ENCODE measurements at regions not wholly inside any gene's neighbourhood (a gene's known extent, or its start where the extent isn't known, plus 50 kb on each side); places are given as distances from the start of the nearest gene placed in this dataset.

DNA sequence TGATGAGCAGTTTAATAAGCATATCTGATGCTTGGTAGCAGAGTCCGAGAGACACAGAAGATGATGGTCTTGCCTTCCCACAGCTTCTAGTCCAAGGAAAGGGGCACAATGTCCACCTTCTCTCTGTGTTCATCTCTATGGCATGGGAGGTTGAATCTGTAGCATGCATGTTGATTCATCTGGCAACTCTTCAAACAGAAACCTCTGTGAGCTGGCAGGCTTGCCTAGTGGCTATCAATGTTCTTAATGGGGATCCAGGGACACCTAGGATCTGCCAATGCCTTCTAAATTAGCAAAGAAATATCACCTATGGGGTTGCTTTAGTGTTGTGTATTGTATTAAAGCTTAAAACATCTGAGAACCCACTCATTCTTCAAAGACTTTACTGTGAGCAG, 170.8 kb downstream of the INO80D start:
- Histone ChIP-seq H3K27me3 (no peaks in the 10 kb centered on the region), H3K36me3 (no peaks in the 10 kb centered on the region), H3K4me3 (no peak overlapping the region), H3K9me3 (no peaks in the 10 kb centered on the region), H3K27ac (no peak overlapping the region), H3K4me1 (no peaks in the 10 kb centered on the region)
- TF ChIP-seq POLR2A (IDR thresholded peaks at IDR 0.05) = no peak
- TF ChIP-seq, protein P1, sequence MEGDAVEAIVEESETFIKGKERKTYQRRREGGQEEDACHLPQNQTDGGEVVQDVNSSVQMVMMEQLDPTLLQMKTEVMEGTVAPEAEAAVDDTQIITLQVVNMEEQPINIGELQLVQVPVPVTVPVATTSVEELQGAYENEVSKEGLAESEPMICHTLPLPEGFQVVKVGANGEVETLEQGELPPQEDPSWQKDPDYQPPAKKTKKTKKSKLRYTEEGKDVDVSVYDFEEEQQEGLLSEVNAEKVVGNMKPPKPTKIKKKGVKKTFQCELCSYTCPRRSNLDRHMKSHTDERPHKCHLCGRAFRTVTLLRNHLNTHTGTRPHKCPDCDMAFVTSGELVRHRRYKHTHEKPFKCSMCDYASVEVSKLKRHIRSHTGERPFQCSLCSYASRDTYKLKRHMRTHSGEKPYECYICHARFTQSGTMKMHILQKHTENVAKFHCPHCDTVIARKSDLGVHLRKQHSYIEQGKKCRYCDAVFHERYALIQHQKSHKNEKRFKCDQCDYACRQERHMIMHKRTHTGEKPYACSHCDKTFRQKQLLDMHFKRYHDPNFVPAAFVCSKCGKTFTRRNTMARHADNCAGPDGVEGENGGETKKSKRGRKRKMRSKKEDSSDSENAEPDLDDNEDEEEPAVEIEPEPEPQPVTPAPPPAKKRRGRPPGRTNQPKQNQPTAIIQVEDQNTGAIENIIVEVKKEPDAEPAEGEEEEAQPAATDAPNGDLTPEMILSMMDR (IDR thresholded peaks at IDR 0.05 in 4 of 5, conservative IDR thresholded peaks at IDR 0.05 in 1 of 5) = no peak
- ATAC-seq = no peak
- intact Hi-C loops (cut with DNase I; ENCODE audit: low total_unique reads) (no loop called here), in situ Hi-C loops (cut with MboI; ENCODE audit: low sequenced_read_pairs in 4 of 4) (loop anchor here in 1 of 4 donors (25.0 kb wide), 1 partner anchor 1578 kb away; no protein-coding TSS in a partner anchor)
- no peak for DNase-seq

DNA sequence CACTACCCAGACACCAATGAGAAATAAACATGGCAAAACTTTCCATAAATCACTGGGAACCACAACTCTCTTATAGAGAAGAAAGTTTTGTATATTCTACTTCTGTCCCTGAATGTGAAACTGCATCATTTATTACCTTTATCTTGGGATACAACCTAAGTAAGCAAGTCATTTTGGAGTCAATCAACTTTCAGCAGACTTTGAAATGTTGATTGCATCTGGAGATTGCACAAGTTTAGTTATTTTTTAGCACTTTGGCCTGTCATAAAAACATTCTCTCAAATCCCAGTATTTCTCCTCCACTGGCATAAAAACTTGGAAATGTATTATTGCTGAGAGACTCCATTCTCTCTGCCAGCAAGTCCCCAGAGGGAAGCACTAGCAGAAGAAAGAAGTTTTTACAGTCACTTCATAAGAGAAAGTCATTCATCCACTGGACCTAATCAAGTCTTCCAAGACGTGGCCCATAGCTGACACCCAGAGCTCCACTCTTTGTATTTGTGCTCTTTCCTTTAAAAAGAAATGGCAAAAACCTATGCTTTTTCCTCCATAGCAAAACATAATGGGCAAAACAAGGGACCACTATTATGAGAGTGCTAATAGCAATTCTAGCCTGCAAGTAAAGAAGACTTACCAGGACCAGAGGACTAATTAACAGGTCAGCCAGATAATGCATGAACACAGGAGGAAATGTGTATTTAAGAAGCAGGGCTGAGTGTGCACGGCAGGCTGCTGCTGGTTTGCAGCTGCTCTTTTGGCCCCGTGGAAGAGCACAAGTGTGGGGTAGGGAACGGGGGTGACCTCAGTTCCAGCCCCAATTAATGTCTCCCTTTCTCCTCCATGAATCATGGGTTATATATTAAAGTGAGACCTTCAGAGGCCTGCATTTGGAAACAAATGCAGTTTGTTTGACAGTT, 171.5 kb downstream of the INO80D start:
- intact Hi-C loops (cut with DNase I; ENCODE audit: low total_unique reads) (no loop called here), in situ Hi-C loops (cut with MboI; ENCODE audit: low sequenced_read_pairs in 4 of 4) (loop anchor here in 1 of 4 donors (25.0 kb wide), 1 partner anchor 1577 kb away; no protein-coding TSS in a partner anchor)
- Histone ChIP-seq H3K27ac (no peak overlapping the region), H3K36me3 (no peaks in the 10 kb centered on the region), H3K9me3 (no peaks in the 10 kb centered on the region), H3K27me3 (peaks cover 0 to 2% (median under 1%) of the 10 kb centered on the region in 3 donors), H3K4me1 (no peaks in the 10 kb centered on the region), H3K4me3 (no peak overlapping the region)
- TF ChIP-seq POLR2A (IDR thresholded peaks at IDR 0.05) = no peak
- TF ChIP-seq, protein P1 (IDR thresholded peaks at IDR 0.05 in 4 of 5, conservative IDR thresholded peaks at IDR 0.05 in 1 of 5) = no peak
- ATAC-seq (no peak), DNase-seq (no peak)

DNA sequence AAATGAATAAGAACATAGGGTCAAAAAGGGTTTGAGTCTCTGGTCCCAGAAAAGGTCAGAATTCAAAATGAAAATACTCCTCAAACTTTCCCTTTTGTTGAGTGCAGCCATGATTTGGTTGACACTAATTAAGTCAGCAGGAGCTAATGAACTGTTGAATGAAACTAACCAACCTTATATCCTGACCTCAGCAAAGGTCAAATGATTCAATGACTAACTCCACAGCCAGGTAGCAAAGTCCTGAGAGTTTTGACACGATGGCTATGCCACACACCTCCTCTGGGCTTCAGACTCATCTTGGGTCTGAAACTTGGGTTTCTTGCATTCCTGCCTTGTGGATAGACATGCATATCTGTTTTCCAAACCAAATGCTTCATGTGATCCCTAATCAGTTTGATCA, 172.3 kb downstream of the INO80D start:
- intact Hi-C loops (cut with DNase I; ENCODE audit: low total_unique reads) (no loop called here), in situ Hi-C loops (cut with MboI; ENCODE audit: low sequenced_read_pairs in 4 of 4) (loop anchor here in 1 of 4 donors (25.0 kb wide), 1 partner anchor 1576 kb away; no protein-coding TSS in a partner anchor)
- TF ChIP-seq, protein P1 (IDR thresholded peaks at IDR 0.05 in 4 of 5, conservative IDR thresholded peaks at IDR 0.05 in 1 of 5) = no peak
- no peak for TF ChIP-seq POLR2A (IDR thresholded peaks at IDR 0.05)
- Histone ChIP-seq H3K36me3 (no peaks in the 10 kb centered on the region), H3K4me3 (no peak overlapping the region), H3K4me1 (no peaks in the 10 kb centered on the region), H3K27ac (no peak overlapping the region), H3K27me3 (peaks cover 0 to 7% (median 5%) of the 10 kb centered on the region in 3 donors), H3K9me3 (no peaks in the 10 kb centered on the region)
- ATAC-seq (no peak), DNase-seq (no peak)

DNA sequence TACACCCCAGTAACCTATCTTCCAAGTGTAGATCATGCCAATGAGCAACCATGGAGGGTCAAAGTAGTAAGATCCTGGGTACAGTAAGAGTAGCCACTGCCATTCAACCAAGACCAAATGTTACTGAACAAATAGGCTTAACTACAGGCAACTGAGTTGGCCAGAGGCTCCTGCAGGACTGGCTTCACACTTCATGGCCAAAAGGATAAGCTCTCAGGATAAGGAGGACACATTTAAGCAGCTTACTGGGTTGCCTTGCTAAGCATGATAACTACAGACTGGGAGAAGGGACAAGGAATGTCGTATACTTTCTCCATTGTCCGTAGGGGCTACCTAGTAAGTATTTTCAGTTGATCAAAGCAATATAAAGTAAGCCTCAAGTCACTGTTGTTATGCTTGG, 174.7 kb downstream of the INO80D start:
- ATAC-seq = no peak
- Histone ChIP-seq H3K27me3 (peaks cover 0 to 7% (median 5%) of the 10 kb centered on the region in 3 donors), H3K27ac (no peak overlapping the region), H3K9me3 (no peaks in the 10 kb centered on the region), H3K4me1 (no peaks in the 10 kb centered on the region), H3K36me3 (no peaks in the 10 kb centered on the region), H3K4me3 (no peak overlapping the region)
- intact Hi-C loops (cut with DNase I; ENCODE audit: low total_unique reads) = no loop called here
- no peak for DNase-seq
- TF ChIP-seq, protein P1 (IDR thresholded peaks at IDR 0.05 in 4 of 5, conservative IDR thresholded peaks at IDR 0.05 in 1 of 5) = no peak
- no peak for TF ChIP-seq POLR2A (IDR thresholded peaks at IDR 0.05)
- in situ Hi-C loops (cut with MboI; ENCODE audit: low sequenced_read_pairs in 4 of 4) = loop anchor here in 1 of 4 donors (25.0 kb wide), 1 partner anchor 1574 kb away; no protein-coding TSS in a partner anchor

All from gastrocnemius medialis (tissue), 4 donors.